DMS153 treated with DMSO at 0.1 percent for 48 hours (cell line): ENCODE measurements at regions not wholly inside any gene's neighbourhood (a gene's known extent, or its start where the extent isn't known, plus 50 kb on each side); places are given as distances from the start of the nearest gene placed in this dataset.
"Not testable (repeated sequence)": the region's sequence is repeated elsewhere in the genome, so short reads cannot be mapped to it uniquely, and the experiment has no call there.

Source experiments
- DNase-seq: peaks from one replicate; lab custom pipeline; 2025; ENCODE audit not compliant: unreplicated experiment; lab: John Stamatoyannopoulos, UW

- no peak for DNase-seq
Observed at GRCh38 chrX:10944136-10944885, 166.8 kb upstream of the HCCS start.

GRCh38 chrX:10945498-10945897 lies 165.6 kb upstream of the HCCS start:
- DNase-seq: no peak

GRCh38 chrX:10949541-10949940 lies 161.6 kb upstream of the HCCS start:
- no peak for DNase-seq

GRCh38 chrX:10952619-10953018 lies 158.5 kb upstream of the HCCS start:
- DNase-seq: no peak

GRCh38 chrX:10965174-10965798 lies 145.8 kb upstream of the HCCS start:
- no peak for DNase-seq

GRCh38 chrX:10966057-10966456 lies 145.1 kb upstream of the HCCS start:
- DNase-seq: no peak

- DNase-seq: no peak
Observed at GRCh38 chrX:10971176-10971575, 140.0 kb upstream of the HCCS start.

GRCh38 chrX:10971759-10972158 lies 139.4 kb upstream of the HCCS start:
- no peak for DNase-seq

- no peak for DNase-seq
Observed at GRCh38 chrX:10972706-10973105, 138.4 kb upstream of the HCCS start.

GRCh38 chrX:10974920-10975319 lies 136.2 kb upstream of the HCCS start:
- no peak for DNase-seq

GRCh38 chrX:10979956-10980355 lies 131.2 kb upstream of the HCCS start:
- DNase-seq: no peak

GRCh38 chrX:10981506-10981905 lies 129.6 kb upstream of the HCCS start:
- no peak for DNase-seq

- DNase-seq: no peak
Observed at GRCh38 chrX:10983526-10983925, 127.6 kb upstream of the HCCS start.

- DNase-seq: no peak
Observed at GRCh38 chrX:10984213-10984612, 126.9 kb upstream of the HCCS start.

GRCh38 chrX:10986616-10987015 lies 124.5 kb upstream of the HCCS start:
- no peak for DNase-seq

GRCh38 chrX:10988653-10989052 lies 122.5 kb upstream of the HCCS start:
- DNase-seq: no peak

- DNase-seq: no peak
Observed at GRCh38 chrX:10989386-10989785, 121.7 kb upstream of the HCCS start.

GRCh38 chrX:10990418-10990817 lies 120.7 kb upstream of the HCCS start:
- DNase-seq: no peak

GRCh38 chrX:10990976-10991375 lies 120.2 kb upstream of the HCCS start:
- no peak for DNase-seq

- no peak for DNase-seq
Observed at GRCh38 chrX:10992110-10992509, 119.0 kb upstream of the HCCS start.

- not testable (repeated sequence) for DNase-seq
Observed at GRCh38 chrX:11007076-11007475, 104.1 kb upstream of the HCCS start.

GRCh38 chrX:11010476-11010875 lies 100.7 kb upstream of the HCCS start:
- DNase-seq: no peak

- no peak for DNase-seq
Observed at GRCh38 chrX:11016728-11017127, 94.4 kb upstream of the HCCS start.
